Naive thymus-derived CD8-positive, alpha-beta T cell (primary cell): ENCODE measurements at regions not wholly inside any gene's neighbourhood (a gene's known extent, or its start where the extent isn't known, plus 50 kb on each side); places are given as distances from the start of the nearest gene placed in this dataset.

Experiments used
- ATAC-seq, 2 donors: fragments of 150-1000 bp; cut with Tn5 transposase in 1 of 2; sonication (Bioruptor Pico), chemical (Tn5 transposase) in 1 of 2; 1 replicate in 1 of 2; 2 replicates in 1 of 2; pipeline ENCODE4 v1.10.0; 2021; ENCODE audit warnings: mild to moderate bottlenecking in 2 of 2, moderate library complexity in 2 of 2
- POLR2A ChIA-PET: fragments of 350-600 bp; sonication (Branson Sonifier 250); formaldehyde crosslinking; loops from one replicate; lab custom pipeline; 2021; ENCODE audit warnings: antibody characterized with exemption; lab: Charles Lee
- DNase-seq, 10 donors: peaks; one replicate each; pipeline versions ENCODE4 v3.0.0 to v3.0.0-alpha.2; 2020 to 2022
- H3K27ac Mint-ChIP-seq, 10 donors: one replicate each; pipeline ENCODE4 v1.8.0; 2020 to 2022; ENCODE audit warnings: mild to moderate bottlenecking in 10 of 10, mixed read lengths in 10 of 10, moderate library complexity in 4 of 10, inconsistent platforms in 1 of 10
- H3K27me3 Mint-ChIP-seq, 5 donors: one replicate each; pipeline ENCODE4 v1.8.0; 2021 to 2022; ENCODE audit warnings: mixed read lengths in 5 of 5
- H3K36me3 Mint-ChIP-seq, 3 donors: one replicate each; pipeline ENCODE4 v1.8.0; 2020 to 2022; ENCODE audit warnings: mixed read lengths in 3 of 3, mild to moderate bottlenecking in 2 of 3, inconsistent platforms in 1 of 3
- H3K4me1 Mint-ChIP-seq, 4 donors: one replicate each; pipeline ENCODE4 v1.8.0; 2021 to 2022; ENCODE audit warnings: mixed read lengths in 4 of 4
- H3K4me3 Mint-ChIP-seq, 10 donors: one replicate each; pipeline ENCODE4 v1.8.0; 2020 to 2022; ENCODE audit warnings: mild to moderate bottlenecking in 10 of 10, mixed read lengths in 10 of 10, moderate library complexity in 6 of 10, inconsistent platforms in 1 of 10
- H3K9me3 Mint-ChIP-seq, 9 donors: one replicate each; pipeline ENCODE4 v1.8.0; 2020 to 2022; ENCODE audit warnings: mixed read lengths in 9 of 9, mild to moderate bottlenecking in 3 of 9, inconsistent platforms in 1 of 9, moderate library complexity in 1 of 9

DNA sequence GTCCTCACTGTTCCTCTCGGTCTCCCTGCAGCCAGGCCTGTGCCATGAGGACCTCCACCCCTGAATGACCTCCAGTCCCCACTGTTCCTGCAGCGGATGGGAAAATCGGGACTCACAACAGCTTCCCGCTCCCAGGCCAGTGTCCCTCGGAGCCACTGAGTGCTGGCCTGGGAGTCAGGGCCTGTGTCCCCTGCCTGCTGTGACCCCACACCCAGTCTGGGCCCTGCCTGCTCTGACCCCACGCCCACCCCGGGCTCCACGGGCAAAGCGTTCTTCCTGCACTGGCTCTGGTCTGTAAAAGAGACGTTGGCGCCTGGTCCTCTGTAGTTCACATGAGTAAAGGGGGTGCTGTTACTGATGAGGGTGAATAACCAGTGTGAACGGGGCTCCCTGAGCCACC lies 73.0 kb upstream of the SHISAL1 start:
- no peaks in the 10 kb centered on the region for H3K36me3 Mint-ChIP-seq
- peaks cover 5 to 37% (median 18%) of the 10 kb centered on the region in 5 donors for H3K27me3 Mint-ChIP-seq
- no peak for DNase-seq
- ATAC-seq, result no peak
- no peak overlapping the region for H3K4me3 Mint-ChIP-seq
- H3K9me3 Mint-ChIP-seq, result no peaks in the 10 kb centered on the region
- peaks cover 0 to 2% (median 0%) of the 10 kb centered on the region in 4 donors for H3K4me1 Mint-ChIP-seq
- H3K27ac Mint-ChIP-seq, result no peak overlapping the region
- POLR2A ChIA-PET, result interaction anchor here (0.6 kb wide), 2 partner anchors 283 to 366 kb away, joined by 3 to 7 read pairs; no protein-coding TSS in a partner anchor

DNA sequence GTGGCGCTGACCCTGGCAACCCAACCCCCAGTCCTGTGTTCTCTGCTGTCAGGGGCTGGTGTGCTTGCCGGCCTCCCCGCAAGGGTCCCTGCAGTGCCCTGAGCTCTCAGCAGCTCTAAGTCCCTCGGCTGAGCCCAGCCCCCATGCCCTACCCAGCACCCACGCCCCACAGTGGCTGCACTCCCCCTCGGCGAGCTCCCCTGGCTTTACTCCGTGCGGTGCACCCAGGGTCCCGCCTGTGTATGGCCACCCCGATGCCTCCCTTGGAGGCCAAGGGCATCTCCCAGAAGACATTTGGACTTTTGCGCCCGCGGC lies 72.5 kb upstream of the SHISAL1 start:
- ATAC-seq (no peak), DNase-seq (no peak)
- Mint-ChIP-seq H3K4me3 (no peak overlapping the region), H3K27ac (peak overlapping the region in 1 of 10 donors; percentile 37), H3K4me1 (peaks cover 0 to 2% (median 0%) of the 10 kb centered on the region in 4 donors), H3K36me3 (no peaks in the 10 kb centered on the region), H3K9me3 (no peaks in the 10 kb centered on the region), H3K27me3 (peaks cover 5 to 37% (median 19%) of the 10 kb centered on the region in 5 donors)
- POLR2A ChIA-PET, result interaction anchor here (0.6 kb wide), 2 partner anchors 283 to 365 kb away, joined by 3 to 7 read pairs; no protein-coding TSS in a partner anchor

DNA sequence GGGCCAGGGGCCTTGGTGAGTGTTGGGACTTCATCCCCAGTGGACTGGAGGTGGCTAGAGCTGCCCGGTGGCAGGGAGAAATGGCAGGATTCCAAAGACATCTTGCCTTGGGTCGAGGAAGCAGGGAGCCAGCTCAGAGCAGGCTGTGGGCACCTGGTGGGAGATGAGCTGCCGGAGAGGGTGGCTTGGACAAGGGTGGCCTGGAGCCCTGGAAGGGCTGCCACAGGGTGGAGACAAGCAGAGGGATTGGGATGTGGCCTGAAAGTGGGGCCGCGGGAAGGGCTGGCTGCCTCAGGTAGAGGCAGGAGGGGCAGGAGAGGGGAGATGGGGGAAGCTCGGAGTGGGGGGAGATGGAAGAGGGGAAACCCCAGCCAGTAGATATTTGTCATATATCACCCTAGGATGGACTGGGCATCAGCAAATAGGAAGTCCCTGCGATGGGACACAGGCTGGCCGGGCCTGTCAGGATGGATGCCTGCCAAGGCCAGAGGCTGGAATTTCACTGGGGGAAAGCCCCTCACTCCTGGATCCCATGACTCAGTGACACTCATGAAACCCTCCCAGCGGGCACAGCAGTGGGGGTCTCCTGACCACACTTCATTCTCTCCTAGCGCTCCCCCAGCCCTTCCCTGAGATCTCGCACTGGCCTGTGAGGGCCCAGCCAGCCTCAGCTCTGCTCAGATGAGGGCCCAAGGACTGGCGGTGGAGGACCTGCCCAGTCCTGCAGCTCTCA lies 72.0 kb upstream of the SHISAL1 start:
- ATAC-seq, result no peak
- peaks cover 0 to 2% (median 0%) of the 10 kb centered on the region in 4 donors for H3K4me1 Mint-ChIP-seq
- H3K27ac Mint-ChIP-seq, result peak overlapping the region in 2 of 10 donors; percentile 25 to 37
- DNase-seq, result no peak
- H3K4me3 Mint-ChIP-seq, result no peak overlapping the region
- H3K27me3 Mint-ChIP-seq, result peaks cover 5 to 37% (median 19%) of the 10 kb centered on the region in 5 donors
- POLR2A ChIA-PET, result no interaction called here
- no peaks in the 10 kb centered on the region for H3K9me3 Mint-ChIP-seq
- H3K36me3 Mint-ChIP-seq, result no peaks in the 10 kb centered on the region

DNA sequence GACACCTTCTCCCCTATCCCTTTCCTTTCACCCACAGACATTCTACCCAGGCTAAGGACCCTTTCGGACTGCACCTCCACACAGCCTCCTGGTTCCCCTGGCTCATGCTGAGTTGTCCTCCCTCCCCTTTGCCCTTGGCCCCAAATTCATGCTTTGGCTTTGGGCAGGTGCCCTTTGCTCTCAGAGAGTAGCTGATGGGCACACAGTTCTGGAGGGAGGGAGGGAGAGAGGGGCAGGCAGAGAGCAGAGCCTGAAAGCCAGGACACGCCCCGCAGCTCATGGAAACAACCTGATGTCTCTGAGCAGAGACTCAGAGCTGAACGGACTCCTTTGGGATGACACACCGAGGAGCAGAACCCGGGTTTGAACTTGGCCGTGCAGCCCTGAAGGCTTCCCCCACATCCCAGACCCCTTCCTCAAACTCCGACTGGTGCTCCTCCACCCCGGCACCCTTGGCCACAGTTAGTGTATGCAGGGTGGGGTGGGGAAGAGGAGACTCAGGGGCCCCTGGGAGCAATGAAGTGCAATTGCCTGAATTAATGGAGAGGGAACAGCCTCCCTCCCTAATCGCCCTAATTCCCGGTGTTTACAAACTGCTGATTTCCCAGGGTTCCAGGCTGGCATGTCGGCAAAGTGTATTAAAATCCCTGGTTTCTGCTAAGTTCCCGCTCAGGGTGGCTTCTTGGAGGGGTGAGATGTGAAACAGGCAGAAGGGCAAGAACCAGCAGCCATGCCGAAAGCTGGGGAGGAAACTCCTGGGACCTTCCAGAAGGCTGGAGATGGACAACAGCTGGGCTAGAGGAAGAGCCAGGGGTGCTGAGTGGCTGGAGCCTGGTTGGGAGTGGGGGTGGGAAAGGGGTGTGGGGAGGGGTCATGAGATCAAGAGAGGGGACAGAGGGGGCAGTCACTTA lies 71.2 kb upstream of the SHISAL1 start:
- Mint-ChIP-seq H3K4me1 (peaks cover 0 to 2% (median 0%) of the 10 kb centered on the region in 4 donors), H3K27me3 (peaks cover 5 to 37% (median 19%) of the 10 kb centered on the region in 5 donors)

DNA sequence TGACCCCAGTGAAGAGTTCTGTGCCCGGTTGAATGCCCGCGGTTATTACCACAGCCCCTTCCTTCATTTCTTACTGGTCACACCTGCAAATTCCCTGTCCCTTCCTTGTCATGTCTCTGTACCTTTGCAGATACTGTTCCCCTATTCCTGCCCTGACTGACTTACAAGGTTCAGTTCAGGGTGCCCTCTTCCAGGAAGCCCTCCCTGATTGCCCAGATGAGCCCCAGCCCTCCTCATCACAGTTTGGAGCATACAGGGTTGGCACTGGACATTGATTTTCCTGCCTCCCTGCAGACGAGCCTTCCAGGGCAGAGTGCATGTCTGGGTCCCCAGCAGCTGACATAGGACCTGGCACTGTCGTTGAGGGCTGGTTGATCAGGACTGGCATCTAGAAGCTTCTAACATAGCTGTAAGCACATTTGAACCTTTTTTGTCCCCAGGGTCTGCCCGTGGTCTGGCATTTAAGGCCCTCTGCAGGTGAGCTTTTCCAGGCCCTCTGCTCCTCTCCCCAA lies 70.4 kb upstream of the SHISAL1 start:
- Mint-ChIP-seq H3K27me3 (peaks cover 3 to 32% (median 18%) of the 10 kb centered on the region in 5 donors), H3K36me3 (peaks cover 0 to 2% (median 0%) of the 10 kb centered on the region in 3 donors), H3K4me1 (peaks cover 0 to 2% (median 0%) of the 10 kb centered on the region in 4 donors), H3K4me3 (no peak overlapping the region), H3K9me3 (peaks cover 0 to 10% (median 5%) of the 10 kb centered on the region in 9 donors), H3K27ac (peak overlapping the region in 1 of 10 donors; percentile 30)
- POLR2A ChIA-PET, result interaction anchor here (0.5 kb wide), 1 partner anchor 465 kb away, joined by 6 read pairs; no protein-coding TSS in a partner anchor
- DNase-seq (no peak), ATAC-seq (no peak)

More for the DNA sequence above, 71.2 kb upstream of the SHISAL1 start:
- H3K9me3 Mint-ChIP-seq, result peaks cover 0 to 2% (median 0%) of the 10 kb centered on the region in 9 donors
- no peak overlapping the region for H3K4me3 Mint-ChIP-seq
- DNase-seq (no peak), ATAC-seq (no peak)
- no peaks in the 10 kb centered on the region for H3K36me3 Mint-ChIP-seq
- H3K27ac Mint-ChIP-seq, result peak overlapping the region in 1 of 10 donors; percentile 25
- POLR2A ChIA-PET, result interaction anchor here (0.5 kb wide), 1 partner anchor 466 kb away, joined by 6 read pairs; no protein-coding TSS in a partner anchor

DNA sequence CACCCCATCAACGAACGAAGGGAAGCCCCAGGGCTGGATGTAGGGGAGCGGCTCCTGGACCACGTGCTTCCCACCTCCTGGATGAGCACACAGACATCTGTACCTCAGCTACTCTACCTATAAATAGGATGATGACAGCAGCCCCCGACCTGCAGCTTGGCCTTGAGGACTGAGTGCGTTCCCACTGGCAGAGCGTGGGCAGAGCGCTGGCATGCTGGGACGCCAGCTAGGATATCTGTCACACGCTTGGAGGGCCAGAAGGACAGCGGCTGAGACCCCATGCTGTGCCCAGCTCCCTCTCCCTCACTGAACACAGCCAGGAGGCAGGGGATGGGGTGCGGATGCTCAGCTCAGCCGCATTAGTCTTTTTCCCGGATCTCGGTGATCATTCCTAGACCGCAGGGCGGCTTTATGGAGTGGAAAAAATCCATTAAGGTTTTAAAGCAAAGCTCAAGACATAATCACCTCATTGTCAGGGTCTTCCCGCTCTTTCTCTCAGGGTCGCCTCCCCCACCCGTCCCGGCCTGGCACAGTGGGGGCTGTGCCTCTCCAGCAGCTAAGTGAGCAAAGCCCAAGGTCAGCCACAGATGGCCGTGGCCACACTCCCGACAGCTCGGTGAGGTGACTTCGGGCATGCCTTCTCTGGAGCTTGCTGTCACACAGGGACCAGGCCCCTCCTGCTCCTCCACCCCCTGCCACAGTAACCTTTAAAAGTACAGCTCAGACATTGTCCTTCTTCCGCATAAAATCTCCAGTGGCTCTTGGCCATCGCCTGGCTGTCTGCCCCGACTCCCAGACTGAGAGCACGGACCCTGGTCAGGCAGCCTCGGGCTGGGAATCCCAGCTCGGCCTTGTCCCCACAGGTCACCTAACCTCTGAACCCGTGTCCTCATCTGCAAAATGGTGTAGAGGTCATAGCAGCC lies 69.6 kb upstream of the SHISAL1 start:
- Mint-ChIP-seq H3K27me3 (peaks cover 3 to 24% (median 14%) of the 10 kb centered on the region in 5 donors), H3K27ac (no peak overlapping the region), H3K4me3 (no peak overlapping the region), H3K4me1 (peaks cover 0 to 2% (median 0%) of the 10 kb centered on the region in 4 donors), H3K36me3 (peaks cover 0 to 5% (median 2%) of the 10 kb centered on the region in 3 donors), H3K9me3 (peaks cover 4 to 18% (median 9%) of the 10 kb centered on the region in 9 donors)
- ATAC-seq (no peak), DNase-seq (peak in 1 of 10 donors; percentile 26)
- POLR2A ChIA-PET, result no interaction called here

DNA sequence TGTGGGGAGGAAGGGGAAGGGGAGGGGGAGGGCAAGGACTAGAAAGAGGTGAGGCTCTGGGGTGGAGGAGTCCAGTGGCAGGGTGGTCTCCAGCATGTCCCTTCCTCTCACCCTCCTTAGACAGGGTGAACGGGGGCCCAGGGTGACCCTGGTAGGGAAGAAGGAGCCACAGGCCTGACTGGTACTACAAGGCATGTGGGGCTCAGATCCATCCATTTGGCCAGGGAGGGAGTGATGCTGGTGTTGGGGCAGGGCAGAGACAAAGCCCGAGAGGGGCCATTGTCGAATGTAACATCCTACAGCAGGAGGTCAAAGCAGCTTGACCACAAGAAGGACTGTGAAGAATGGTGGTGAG lies 69.0 kb upstream of the SHISAL1 start:
- H3K9me3 Mint-ChIP-seq, result peaks cover 4 to 23% (median 9%) of the 10 kb centered on the region in 9 donors
- peaks cover 3 to 18% (median 12%) of the 10 kb centered on the region in 5 donors for H3K27me3 Mint-ChIP-seq
- H3K4me3 Mint-ChIP-seq, result no peak overlapping the region
- ATAC-seq (no peak), DNase-seq (peak in 1 of 10 donors; percentile 7)
- H3K36me3 Mint-ChIP-seq, result peaks cover 0 to 8% (median 2%) of the 10 kb centered on the region in 3 donors
- peaks cover 0 to 1% (median 0%) of the 10 kb centered on the region in 4 donors for H3K4me1 Mint-ChIP-seq
- POLR2A ChIA-PET, result no interaction called here
- H3K27ac Mint-ChIP-seq, result peak overlapping the region in 1 of 10 donors; percentile 31

DNA sequence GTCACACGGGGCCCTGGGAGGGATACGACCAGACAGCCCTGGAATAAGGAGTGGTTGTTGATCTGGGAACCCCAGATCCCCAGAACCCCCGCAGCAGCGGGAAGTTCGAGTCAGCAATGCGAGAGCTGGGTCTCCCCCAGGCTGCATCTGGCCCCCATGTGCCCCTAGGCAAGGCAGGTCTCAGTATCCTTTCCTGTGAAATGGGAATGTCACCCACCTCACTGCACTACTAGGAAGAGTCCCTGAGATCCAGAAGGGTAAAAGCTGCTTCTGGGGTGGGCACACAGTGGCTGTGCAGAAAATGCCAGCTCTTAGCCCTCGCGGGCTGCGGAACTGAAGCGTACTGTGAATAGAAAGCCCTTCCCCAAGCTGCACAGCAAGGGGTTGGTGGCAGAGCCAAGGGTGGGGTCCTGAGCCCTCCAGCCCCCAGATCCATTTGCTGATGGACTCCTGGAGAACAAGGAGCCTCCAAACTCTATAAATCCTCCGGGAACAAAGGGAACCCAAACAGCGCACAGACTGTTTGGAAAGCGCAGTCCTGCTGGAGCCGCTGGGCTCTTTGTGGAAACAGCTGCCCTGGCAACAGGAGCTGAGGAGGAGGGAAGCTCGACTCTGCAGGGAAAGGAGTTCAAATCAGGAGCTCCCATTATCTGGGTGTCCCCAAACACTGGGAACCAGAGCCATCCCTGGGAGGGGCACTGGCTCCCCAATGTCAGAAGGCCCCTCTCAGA lies 68.2 kb upstream of the SHISAL1 start:
- ATAC-seq, result no peak
- peaks cover 0 to 10% (median 6%) of the 10 kb centered on the region in 5 donors for H3K27me3 Mint-ChIP-seq
- peaks cover 0 to 13% (median 2%) of the 10 kb centered on the region in 3 donors for H3K36me3 Mint-ChIP-seq
- peak in 1 of 10 donors; percentile 19 for DNase-seq
- no peak overlapping the region for H3K27ac Mint-ChIP-seq
- POLR2A ChIA-PET, result no interaction called here
- H3K4me1 Mint-ChIP-seq, result no peaks in the 10 kb centered on the region
- peaks cover 4 to 31% (median 16%) of the 10 kb centered on the region in 9 donors for H3K9me3 Mint-ChIP-seq
- H3K4me3 Mint-ChIP-seq, result no peak overlapping the region

DNA sequence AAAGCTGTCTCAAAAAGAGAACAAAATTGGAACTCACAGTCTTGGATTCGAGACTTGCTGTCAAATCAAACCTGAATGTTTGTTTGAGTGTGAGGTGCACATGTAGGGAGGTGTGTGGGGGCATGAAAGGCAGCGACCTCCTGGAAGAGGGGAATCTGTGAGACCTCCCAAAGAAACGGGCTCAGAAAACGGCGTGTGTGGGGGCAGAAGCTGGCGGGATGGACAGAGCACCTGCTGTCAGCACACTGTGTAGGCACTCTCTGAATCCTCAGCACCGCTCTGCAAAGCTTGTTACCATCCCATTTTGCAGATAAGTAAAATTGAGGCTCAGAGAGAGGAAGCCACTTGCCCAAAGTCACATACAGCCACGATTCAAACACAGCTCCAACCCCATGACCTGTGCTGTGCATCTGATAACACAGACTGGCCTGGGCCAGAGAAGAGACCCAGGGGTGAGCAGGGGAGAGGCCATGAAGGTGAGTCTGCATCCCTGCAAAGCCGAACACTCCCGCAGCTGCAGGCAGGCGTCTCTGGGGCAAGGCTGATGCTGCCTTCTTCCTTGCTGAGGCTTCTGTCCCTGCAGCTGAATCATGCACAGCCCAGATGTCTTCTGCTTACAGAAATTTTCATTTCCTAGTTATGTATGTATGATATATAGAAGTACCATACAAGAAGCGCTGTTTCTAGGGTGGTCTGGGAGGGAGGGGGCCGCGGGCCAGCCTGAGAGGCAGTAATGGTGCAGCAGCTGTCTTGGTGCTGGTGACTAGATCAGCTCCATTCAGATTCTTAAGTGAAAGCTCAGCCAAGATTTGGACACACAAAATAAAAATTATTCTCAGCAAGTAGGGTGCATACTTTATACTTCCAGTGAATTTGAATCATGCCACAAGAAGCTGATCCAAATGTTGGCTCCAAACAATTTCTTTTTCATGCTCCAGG lies 67.3 kb upstream of the SHISAL1 start:
- peaks cover 6 to 40% (median 21%) of the 10 kb centered on the region in 9 donors for H3K9me3 Mint-ChIP-seq
- no peak overlapping the region for H3K4me3 Mint-ChIP-seq

DNA sequence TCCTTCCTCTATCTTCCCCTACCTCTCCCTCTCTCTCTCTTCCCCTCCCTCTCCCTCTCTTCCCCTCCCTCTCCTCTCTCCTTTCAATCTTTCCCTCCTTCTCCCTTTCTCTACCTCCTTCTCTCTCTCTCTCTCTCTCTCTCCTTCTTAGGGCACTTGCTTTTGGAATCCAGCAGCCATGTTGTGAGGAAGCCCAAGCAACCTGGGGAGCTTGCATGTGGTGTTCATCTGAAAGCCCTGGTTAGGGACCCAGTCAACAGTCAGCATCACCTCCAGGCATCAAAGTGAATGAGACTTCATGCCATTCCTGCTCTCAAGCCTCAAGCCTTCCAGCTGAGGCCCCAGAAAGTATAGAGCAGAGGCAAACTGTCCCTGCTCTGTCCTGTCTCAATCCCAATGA lies 65.6 kb upstream of the SHISAL1 start:
- peak in 1 of 10 donors; percentile 14 for DNase-seq
- ATAC-seq, result no peak
- H3K4me3 Mint-ChIP-seq, result no peak overlapping the region
- POLR2A ChIA-PET, result no interaction called here
- H3K9me3 Mint-ChIP-seq, result peaks cover 6 to 52% (median 33%) of the 10 kb centered on the region in 9 donors
- no peaks in the 10 kb centered on the region for H3K4me1 Mint-ChIP-seq
- peaks cover 0 to 30% (median 10%) of the 10 kb centered on the region in 3 donors for H3K36me3 Mint-ChIP-seq
- peak overlapping the region in 2 of 10 donors; percentile 31 to 78 for H3K27ac Mint-ChIP-seq
- peaks cover 4 to 8% (median 4%) of the 10 kb centered on the region in 5 donors for H3K27me3 Mint-ChIP-seq

More for the DNA sequence above, 67.3 kb upstream of the SHISAL1 start:
- Mint-ChIP-seq H3K4me1 (no peaks in the 10 kb centered on the region), H3K27me3 (peaks cover 3 to 9% (median 6%) of the 10 kb centered on the region in 5 donors), H3K36me3 (peaks cover 0 to 19% (median 4%) of the 10 kb centered on the region in 3 donors), H3K27ac (no peak overlapping the region)
- POLR2A ChIA-PET, result no interaction called here
- peak in 1 of 10 donors; percentile 22 for DNase-seq
- ATAC-seq, result no peak
